ENCODE measurements at regions not wholly inside any gene's neighbourhood (a gene's known extent, or its start where the extent isn't known, plus 50 kb on each side); places are given as distances from the start of the nearest gene placed in this dataset.

GRCh38 chr3:165981318-165981717 lies 144.1 kb upstream of the BCHE start:
- no peak for TF ChIP-seq CTCF (optimal IDR thresholded peaks at IDR 0.05 in 1 of 3, IDR thresholded peaks at IDR 0.05 in 1 of 3, conservative IDR thresholded peaks at IDR 0.05 in 1 of 3; ENCODE audit: extremely low read depth in 1 of 3, insufficient read depth in 2 of 3, low read length in 3 of 3)
- TF ChIP-seq EZH2 (IDR thresholded peaks at IDR 0.05; ENCODE audit: low read length), result no peak

Measured in keratinocyte (primary cell).